IMR-90 (cell line): ENCODE measurements at regions not wholly inside any gene's neighbourhood (a gene's known extent, or its start where the extent isn't known, plus 50 kb on each side); places are given as distances from the start of the nearest gene placed in this dataset.

Source experiments
- ATAC-seq: fragments of 200-7000 bp; cut with Tn5 transposase; 2 replicates; pipeline ENCODE4 v1.9.1; 2020; ENCODE audit warnings: low read depth, mild to moderate bottlenecking, moderate library complexity
- BruUV-seq: library from RNA; stranded (reverse); fragments of 400-500 nt; replicated peaks from 2 replicates; lab custom pipeline; 2021; lab: Mats Ljungman, UMichigan
- CTCF ChIA-PET: fragments of 300-600 bp; formaldehyde crosslinking; extraction: SDS; loops from one replicate; lab custom pipeline; 2021; ENCODE audit warnings: antibody characterized with exemption; lab: Yijun Ruan, JAX
- POLR2A ChIA-PET: fragments of 300-600 bp; sonication (Branson Sonifier 250); formaldehyde crosslinking; loops from one replicate; lab custom pipeline; 2022; ENCODE audit warnings: antibody characterized with exemption; ENCODE audit not compliant: unreplicated experiment; lab: Charles Lee
- DNase-seq: peaks from one replicate; pipeline ENCODE4 v3.0.0; 2013
- H2AFZ ChIP-seq: replicated peaks from 2 replicates; pipeline ENCODE3; 2013; ENCODE audit warnings: low read length, mild to moderate bottlenecking; ENCODE audit not compliant: poor library complexity
- H2AK5ac ChIP-seq: 2 replicates; pipeline ENCODE4 v1.6.1; 2013; ENCODE audit warnings: low read depth, low read length, inconsistent platforms
- H2AK9ac ChIP-seq: replicated peaks from 2 replicates; pipeline ENCODE3; 2013; ENCODE audit warnings: mild to moderate bottlenecking, low read depth, low read length, moderate library complexity; ENCODE audit not compliant: poor library complexity
- H2BK120ac ChIP-seq: 2 replicates; pipeline ENCODE4 v1.6.1; 2013; ENCODE audit warnings: low read depth, low read length, inconsistent platforms
- H2BK15ac ChIP-seq: 3 replicates; pipeline ENCODE4 v1.6.1; 2013; ENCODE audit warnings: low read depth, low read length, inconsistent platforms
- H2BK20ac ChIP-seq: 2 replicates; pipeline ENCODE4 v1.6.1; 2013; ENCODE audit warnings: low read depth, mild to moderate bottlenecking, inconsistent platforms, low read length, moderate library complexity
- H2BK5ac ChIP-seq: 2 replicates; pipeline ENCODE4 v1.6.1; 2013; ENCODE audit warnings: mild to moderate bottlenecking, low read depth, low read length, inconsistent platforms; ENCODE audit not compliant: poor library complexity, severe bottlenecking
- H3K14ac ChIP-seq: replicated peaks from 2 replicates; pipeline ENCODE4 v1.6.1; 2013; ENCODE audit warnings: low read depth, low read length, inconsistent platforms
- H3K18ac ChIP-seq: 2 replicates; pipeline ENCODE4 v1.6.1; 2013; ENCODE audit warnings: low read depth, low read length, control low read depth
- H3K23ac ChIP-seq: 2 replicates; pipeline ENCODE4 v1.6.1; 2013; ENCODE audit warnings: low read depth, low read length, inconsistent platforms
- H3K27ac ChIP-seq: 2 replicates; pipeline ENCODE4 v1.5.1; 2013; ENCODE audit warnings: mild to moderate bottlenecking, control low read depth, low read length; ENCODE audit not compliant: insufficient read depth
- H3K27me3 ChIP-seq: 2 replicates; pipeline ENCODE4 v1.6.1; 2013; ENCODE audit warnings: low read length; ENCODE audit not compliant: control insufficient read depth, insufficient read depth
- H3K36me3 ChIP-seq: 2 replicates; pipeline ENCODE4 v1.6.1; 2013; ENCODE audit warnings: low read length, mixed read lengths; ENCODE audit not compliant: control insufficient read depth, insufficient read depth
- H3K4ac ChIP-seq: 2 replicates; pipeline ENCODE4 v1.6.1; 2013; ENCODE audit warnings: low read depth, low read length, inconsistent platforms
- H3K4me1 ChIP-seq: 2 replicates; pipeline ENCODE4 v1.6.1; 2013; ENCODE audit warnings: low read length, mixed read lengths; ENCODE audit not compliant: control insufficient read depth, insufficient read depth
- H3K4me2 ChIP-seq: 2 replicates; pipeline ENCODE4 v1.6.1; 2013; ENCODE audit warnings: low read depth, mild to moderate bottlenecking, control low read depth, low read length, moderate library complexity
- H3K4me3 ChIP-seq: 2 replicates; pipeline ENCODE4 v1.5.1; 2013; ENCODE audit warnings: low read depth, mild to moderate bottlenecking, control low read depth, low read length, moderate library complexity; ENCODE audit not compliant: insufficient read depth
- H3K56ac ChIP-seq: 2 replicates; pipeline ENCODE4 v1.6.1; 2013; ENCODE audit warnings: low read length, inconsistent platforms; ENCODE audit not compliant: insufficient read depth; ENCODE audit errors: extremely low read depth
- H3K79me1 ChIP-seq, 2 experiments: 2 replicates each; pipeline ENCODE4 v1.6.1; 2013; ENCODE audit warnings: low read length in 2 of 2, inconsistent platforms in 1 of 2, low read depth in 1 of 2
- H3K9ac ChIP-seq: 2 replicates; pipeline ENCODE4 v1.6.1; 2013; ENCODE audit warnings: low read depth, low read length, control low read depth
- H3K9me1 ChIP-seq: 2 replicates; pipeline ENCODE4 v1.6.1; 2013; ENCODE audit warnings: low read length, inconsistent platforms; ENCODE audit not compliant: insufficient read depth
- H3K9me3 ChIP-seq: 2 replicates; pipeline ENCODE4 v1.6.1; 2013; ENCODE audit warnings: low read length; ENCODE audit not compliant: control insufficient read depth, insufficient read depth
- H4K20me1 ChIP-seq: 2 replicates; pipeline ENCODE4 v1.6.1; 2013; ENCODE audit warnings: low read length, inconsistent platforms; ENCODE audit not compliant: insufficient read depth
- H4K5ac ChIP-seq: 2 replicates; pipeline ENCODE4 v1.6.1; 2013; ENCODE audit warnings: mild to moderate bottlenecking, low read depth, low read length, control low read depth
- H4K8ac ChIP-seq, 2 experiments: 2 replicates each; pipeline ENCODE4 v1.6.1; 2013; ENCODE audit warnings: low read depth in 2 of 2, low read length in 2 of 2, control low read depth in 1 of 2, inconsistent platforms in 1 of 2
- H4K91ac ChIP-seq: 2 replicates; pipeline ENCODE4 v1.6.1; 2013; ENCODE audit warnings: low read depth, low read length, inconsistent platforms; ENCODE audit not compliant: insufficient read depth
- BHLHE40 ChIP-seq: fragments of 150-350 bp; IDR thresholded peaks from 2 replicates; pipeline ENCODE4 v1.6.1; 2016; ENCODE audit warnings: mild to moderate bottlenecking, low read depth, low read length
- CHD1 ChIP-seq: IDR thresholded peaks from 2 replicates; pipeline ENCODE4 v1.6.1; 2012; ENCODE audit warnings: low read depth, low read length, improper control_type of control experiment
- ELK1 ChIP-seq: fragments of 150-350 bp; IDR thresholded peaks from 2 replicates; pipeline ENCODE4 v1.6.1; 2016; ENCODE audit warnings: low read depth, mild to moderate bottlenecking, low read length, moderate library complexity, borderline replicate concordance
- FOS ChIP-seq: fragments of 150-350 bp; IDR thresholded peaks from 2 replicates; pipeline ENCODE4 v1.6.1; 2016; ENCODE audit warnings: low read depth, low read length
- MAFK ChIP-seq: IDR thresholded peaks from 2 replicates; pipeline ENCODE4 v1.6.1; 2012; ENCODE audit warnings: low read depth, low read length, improper control_type of control experiment
- MAZ ChIP-seq: IDR thresholded peaks from 2 replicates; pipeline ENCODE4 v1.6.1; 2012; ENCODE audit warnings: low read depth, mild to moderate bottlenecking, low read length, improper control_type of control experiment, moderate library complexity, borderline replicate concordance
- MXI1 ChIP-seq: IDR thresholded peaks from 2 replicates; pipeline ENCODE4 v1.6.1; 2012; ENCODE audit warnings: low read depth, mild to moderate bottlenecking, low read length, moderate library complexity, borderline replicate concordance
- NFE2L2 ChIP-seq: fragments of 150-350 bp; IDR thresholded peaks from 2 replicates; pipeline ENCODE4 v1.6.1; 2016; ENCODE audit warnings: low read depth, mild to moderate bottlenecking, low read length
- RFX5 ChIP-seq: IDR thresholded peaks from 2 replicates; pipeline ENCODE4 v1.8.0; 2012; ENCODE audit warnings: low read depth, mild to moderate bottlenecking, low read length, moderate library complexity
- dilution Hi-C: fragments of 300-500 bp; cut with HindIII; formaldehyde crosslinking; loops from one replicate; pipeline ENCODE4 v1.14.3; 2018; ENCODE audit warnings: low sequenced_read_pairs; ENCODE audit not compliant: unreplicated experiment
- in situ Hi-C: fragments of 300-500 bp; cut with MboI; formaldehyde crosslinking; loops from 3 replicates; pipeline ENCODE4 v1.14.3; 2019; ENCODE audit warnings: low sequenced_read_pairs, inconsistent platforms, mixed read lengths
- intact Hi-C: fragments of 100-400 bp; cut with micrococcal nuclease; formaldehyde crosslinking; loops from 2 replicates; pipeline ENCODE4 v1.10.0; 2022
- TF ChIP-seq, protein P1 (sequence below): conservative IDR thresholded peaks from 2 replicates; pipeline ENCODE4 v1.5.1; 2012; ENCODE audit warnings: mild to moderate bottlenecking, low read depth, low read length, improper control_type of control experiment

DNA sequence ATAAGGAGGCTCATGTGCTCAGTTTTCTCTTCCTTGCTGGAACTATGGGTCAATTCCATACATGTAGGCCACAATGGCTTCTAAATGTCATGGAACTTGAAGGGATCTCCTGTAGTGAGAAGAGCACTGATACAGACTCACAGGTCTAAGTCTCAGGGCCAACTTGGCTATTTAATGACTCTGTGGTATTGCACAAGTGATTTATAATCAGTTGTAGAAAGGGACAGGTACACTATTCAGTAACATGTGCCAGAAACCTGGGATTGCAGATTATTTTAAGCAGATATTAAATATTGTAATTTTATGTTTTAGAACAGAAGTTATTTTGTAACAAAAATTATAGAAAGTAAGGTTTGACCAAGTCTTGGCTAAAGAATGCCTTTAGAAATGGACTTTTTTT is 241.5 kb upstream of the PIK3R1 start:
- H2AK9ac ChIP-seq: no peak overlapping the region
- H3K9me1 ChIP-seq: no peaks in the 10 kb centered on the region
- no peak overlapping the region for H3K18ac ChIP-seq
- POLR2A ChIA-PET: no interaction called here
- no peak overlapping the region for H4K8ac ChIP-seq
- no peak overlapping the region for H3K27ac ChIP-seq
- H3K14ac ChIP-seq: no peak overlapping the region
- no peak overlapping the region for H3K23ac ChIP-seq
- no peaks in the 10 kb centered on the region for H3K4me1 ChIP-seq
- ATAC-seq (no peak), DNase-seq (no peak)
- H4K5ac ChIP-seq: no peak overlapping the region
- no peak overlapping the region for H2BK15ac ChIP-seq
- H3K4me2 ChIP-seq: no peak overlapping the region
- no peak overlapping the region for H3K4ac ChIP-seq
- no peak overlapping the region for H3K4me3 ChIP-seq
- no peak overlapping the region for H2AFZ ChIP-seq
- BruUV-seq: no TSS peak
- no peaks in the 10 kb centered on the region for H3K36me3 ChIP-seq
- intact Hi-C loops (loop anchor here (10.0 kb wide), 1 partner anchor 241 kb away; the partner anchor contains the start of gene PIK3R1), in situ Hi-C loops (no loop called here), dilution Hi-C loops (no loop called here)
- no peaks in the 10 kb centered on the region for H3K9me3 ChIP-seq
- no peak for TF ChIP-seq NFE2L2
- TF ChIP-seq, protein P1, sequence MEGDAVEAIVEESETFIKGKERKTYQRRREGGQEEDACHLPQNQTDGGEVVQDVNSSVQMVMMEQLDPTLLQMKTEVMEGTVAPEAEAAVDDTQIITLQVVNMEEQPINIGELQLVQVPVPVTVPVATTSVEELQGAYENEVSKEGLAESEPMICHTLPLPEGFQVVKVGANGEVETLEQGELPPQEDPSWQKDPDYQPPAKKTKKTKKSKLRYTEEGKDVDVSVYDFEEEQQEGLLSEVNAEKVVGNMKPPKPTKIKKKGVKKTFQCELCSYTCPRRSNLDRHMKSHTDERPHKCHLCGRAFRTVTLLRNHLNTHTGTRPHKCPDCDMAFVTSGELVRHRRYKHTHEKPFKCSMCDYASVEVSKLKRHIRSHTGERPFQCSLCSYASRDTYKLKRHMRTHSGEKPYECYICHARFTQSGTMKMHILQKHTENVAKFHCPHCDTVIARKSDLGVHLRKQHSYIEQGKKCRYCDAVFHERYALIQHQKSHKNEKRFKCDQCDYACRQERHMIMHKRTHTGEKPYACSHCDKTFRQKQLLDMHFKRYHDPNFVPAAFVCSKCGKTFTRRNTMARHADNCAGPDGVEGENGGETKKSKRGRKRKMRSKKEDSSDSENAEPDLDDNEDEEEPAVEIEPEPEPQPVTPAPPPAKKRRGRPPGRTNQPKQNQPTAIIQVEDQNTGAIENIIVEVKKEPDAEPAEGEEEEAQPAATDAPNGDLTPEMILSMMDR: no peak
- no peak for TF ChIP-seq CHD1
- TF ChIP-seq MAZ: no peak
- no peak for TF ChIP-seq ELK1
- TF ChIP-seq MXI1: no peak
- TF ChIP-seq BHLHE40: no peak
- TF ChIP-seq MAFK: no peak
- TF ChIP-seq FOS: no peak
- TF ChIP-seq RFX5: no peak
- CTCF ChIA-PET: no interaction called here
- H4K20me1 ChIP-seq: no peaks in the 10 kb centered on the region
- no peak overlapping the region for H3K9ac ChIP-seq
- H2BK5ac ChIP-seq: no peak overlapping the region
- H2BK120ac ChIP-seq: no peak overlapping the region
- H2BK20ac ChIP-seq: no peak overlapping the region
- H2AK5ac ChIP-seq: no peak overlapping the region
- no peak overlapping the region for H4K91ac ChIP-seq
- no peaks in the 10 kb centered on the region for H3K27me3 ChIP-seq
- H3K56ac ChIP-seq: no peak overlapping the region
- H3K79me1 ChIP-seq: no peaks in the 10 kb centered on the region
